GM23338 (cell line): ENCODE measurements at regions not wholly inside any gene's neighbourhood (a gene's known extent, or its start where the extent isn't known, plus 50 kb on each side); places are given as distances from the start of the nearest gene placed in this dataset.
A peak's percentile ranks its signal among the peaks of the same experiment; 100 is the strongest.
"Not testable (repeated sequence)": the region's sequence is repeated elsewhere in the genome, so short reads cannot be mapped to it uniquely, and the experiment has no call there.

Source experiments
- ATAC-seq: fragments of 200-7000 bp; cut with Tn5 transposase; 3 replicates; pipeline ENCODE4 v1.9.1; 2020
- DNase-seq: peaks from one replicate; pipeline ENCODE4 v3.0.0-alpha.2; 2015; ENCODE audit warnings: low spot score
- H2AFZ ChIP-seq: fragments of 200-600 bp; sonication (generic); 2 replicates; pipeline ENCODE4 v1.8.0; 2016; ENCODE audit warnings: antibody characterized with exemption, mild to moderate bottlenecking, moderate library complexity
- H3F3A ChIP-seq: fragments of 200-600 bp; sonication (generic); replicated peaks from 2 replicates; pipeline ENCODE4 v1.8.0; 2017; ENCODE audit warnings: antibody characterized with exemption, mixed run types, low read depth
- H3K27ac ChIP-seq: fragments of 200-600 bp; sonication (generic); 2 replicates; pipeline ENCODE4 v1.6.1; 2016; ENCODE audit warnings: low read depth
- H3K27me3 ChIP-seq: fragments of 200-600 bp; sonication (generic); 2 replicates; pipeline ENCODE4 v1.8.0; 2016; ENCODE audit warnings: mild to moderate bottlenecking, mixed run types, moderate library complexity; ENCODE audit not compliant: insufficient read depth
- H3K36me3 ChIP-seq: fragments of 200-600 bp; sonication (generic); 2 replicates; pipeline ENCODE4 v1.8.0; 2016; ENCODE audit warnings: mild to moderate bottlenecking; ENCODE audit not compliant: insufficient read depth
- H3K4me1 ChIP-seq: fragments of 200-600 bp; sonication (generic); 2 replicates; pipeline ENCODE4 v1.8.0; 2016; ENCODE audit warnings: mild to moderate bottlenecking, moderate library complexity; ENCODE audit not compliant: insufficient read depth
- H3K4me2 ChIP-seq: fragments of 200-600 bp; sonication (generic); 2 replicates; pipeline ENCODE4 v1.7.1; 2017; ENCODE audit warnings: mixed run types
- H3K4me3 ChIP-seq: fragments of 200-600 bp; sonication (generic); 2 replicates; pipeline ENCODE4 v1.6.1; 2016; ENCODE audit warnings: mixed run types
- H3K79me2 ChIP-seq: fragments of 200-600 bp; sonication (generic); replicated peaks from 2 replicates; pipeline ENCODE4 v1.8.0; 2017; ENCODE audit warnings: mild to moderate bottlenecking; ENCODE audit not compliant: insufficient read depth
- H3K9me2 ChIP-seq: fragments of 200-600 bp; sonication (generic); 2 replicates; pipeline ENCODE4 v1.8.0; 2017; ENCODE audit not compliant: insufficient read depth
- H4K20me1 ChIP-seq: fragments of 200-600 bp; sonication (generic); replicated peaks from 2 replicates; pipeline ENCODE4 v1.8.0; 2017; ENCODE audit warnings: mild to moderate bottlenecking; ENCODE audit not compliant: insufficient read depth
- H3K27ac Mint-ChIP-seq: 2 replicates; pipeline ENCODE4 v1.8.0; 2020; ENCODE audit warnings: inconsistent platforms, mild to moderate bottlenecking, moderate library complexity, mixed read lengths
- H3K27me3 Mint-ChIP-seq: 3 replicates; pipeline ENCODE4 v1.8.0; 2022; ENCODE audit warnings: low read depth, mild to moderate bottlenecking, moderate library complexity, mixed read lengths, inconsistent platforms; ENCODE audit not compliant: insufficient read depth, poor library complexity
- H3K36me3 Mint-ChIP-seq: 3 replicates; pipeline ENCODE4 v1.8.0; 2021; ENCODE audit warnings: low read depth, mild to moderate bottlenecking, inconsistent platforms, moderate library complexity, mixed read lengths
- H3K4me1 Mint-ChIP-seq: 3 replicates; pipeline ENCODE4 v1.8.0; 2020; ENCODE audit warnings: mild to moderate bottlenecking, inconsistent platforms, mixed read lengths
- H3K4me3 Mint-ChIP-seq: 3 replicates; pipeline ENCODE4 v1.8.0; 2021; ENCODE audit warnings: moderate library complexity, mild to moderate bottlenecking, inconsistent platforms, mixed read lengths
- H3K9me3 Mint-ChIP-seq: 3 replicates; pipeline ENCODE4 v1.8.0; 2020; ENCODE audit warnings: moderate library complexity, mild to moderate bottlenecking, inconsistent platforms, mixed read lengths
- TF ChIP-seq, protein P1 (sequence below), 2 experiments: fragments of 200-600 bp in 1 of 2; sonication (generic) in 1 of 2; conservative IDR thresholded peaks; 2 replicates each; pipeline versions ENCODE4 v1.5.1 to v1.6.1; 2016 to 2017; ENCODE audit warnings: antibody characterized with exemption in 2 of 2, low read depth in 2 of 2, mild to moderate bottlenecking in 2 of 2, moderate library complexity in 1 of 2

DNA sequence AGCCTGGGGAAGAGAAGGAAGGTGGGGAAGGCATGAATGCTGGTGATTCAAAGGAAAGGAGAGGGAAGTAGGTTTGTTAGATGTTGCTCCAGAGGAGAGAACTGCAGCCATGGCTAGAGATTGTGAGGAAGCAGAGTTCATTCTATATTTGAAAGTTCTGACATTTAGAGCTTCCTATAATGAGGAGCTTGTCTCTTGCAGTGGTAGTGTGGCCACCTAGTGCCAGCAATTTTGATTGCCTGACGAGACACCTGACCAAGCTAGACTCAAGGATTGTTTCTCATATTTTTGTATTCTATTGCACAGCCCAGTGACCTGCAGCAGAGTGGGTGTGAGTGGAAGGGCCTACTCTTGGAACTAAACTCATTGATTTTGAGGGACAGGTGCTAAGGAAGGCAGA, 116.2 kb upstream of the GOLGA6L4 start:
- H3K36me3 Mint-ChIP-seq, H3K9me3 Mint-ChIP-seq, H3K4me3 ChIP-seq, H3K4me1 Mint-ChIP-seq, H3K4me3 Mint-ChIP-seq, H2AFZ ChIP-seq, ATAC-seq, H3K4me2 ChIP-seq, H3K27ac Mint-ChIP-seq, H3K27me3 ChIP-seq, H3K27me3 Mint-ChIP-seq, H3K36me3 ChIP-seq, H3K79me2 ChIP-seq, H3K4me1 ChIP-seq, H4K20me1 ChIP-seq, H3K9me2 ChIP-seq, H3F3A ChIP-seq, H3K27ac ChIP-seq, DNase-seq: not testable (repeated sequence)
- TF ChIP-seq, protein P1, sequence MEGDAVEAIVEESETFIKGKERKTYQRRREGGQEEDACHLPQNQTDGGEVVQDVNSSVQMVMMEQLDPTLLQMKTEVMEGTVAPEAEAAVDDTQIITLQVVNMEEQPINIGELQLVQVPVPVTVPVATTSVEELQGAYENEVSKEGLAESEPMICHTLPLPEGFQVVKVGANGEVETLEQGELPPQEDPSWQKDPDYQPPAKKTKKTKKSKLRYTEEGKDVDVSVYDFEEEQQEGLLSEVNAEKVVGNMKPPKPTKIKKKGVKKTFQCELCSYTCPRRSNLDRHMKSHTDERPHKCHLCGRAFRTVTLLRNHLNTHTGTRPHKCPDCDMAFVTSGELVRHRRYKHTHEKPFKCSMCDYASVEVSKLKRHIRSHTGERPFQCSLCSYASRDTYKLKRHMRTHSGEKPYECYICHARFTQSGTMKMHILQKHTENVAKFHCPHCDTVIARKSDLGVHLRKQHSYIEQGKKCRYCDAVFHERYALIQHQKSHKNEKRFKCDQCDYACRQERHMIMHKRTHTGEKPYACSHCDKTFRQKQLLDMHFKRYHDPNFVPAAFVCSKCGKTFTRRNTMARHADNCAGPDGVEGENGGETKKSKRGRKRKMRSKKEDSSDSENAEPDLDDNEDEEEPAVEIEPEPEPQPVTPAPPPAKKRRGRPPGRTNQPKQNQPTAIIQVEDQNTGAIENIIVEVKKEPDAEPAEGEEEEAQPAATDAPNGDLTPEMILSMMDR (conservative IDR thresholded peaks at IDR 0.05; ENCODE audit: low read depth in 2 of 2), result peak; percentile 23 to 41

DNA sequence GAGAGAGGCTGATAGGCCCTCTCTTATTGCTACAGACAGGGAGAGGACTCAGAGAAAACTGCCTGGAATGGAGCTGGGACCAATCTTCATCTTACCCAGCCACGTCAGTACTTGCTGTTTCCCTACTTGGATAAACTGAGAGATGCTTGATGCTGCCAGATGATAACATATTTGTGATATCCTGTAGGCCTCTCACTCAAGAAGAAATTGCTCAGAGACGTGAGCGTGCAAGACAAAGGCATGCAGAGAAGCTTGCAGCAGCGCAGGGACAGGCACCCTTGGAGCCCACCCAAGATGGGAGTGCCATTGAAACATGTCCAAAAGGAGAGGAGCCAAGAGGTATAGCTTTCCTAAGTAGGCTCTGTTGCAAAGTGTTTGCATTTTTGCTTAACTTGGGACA, 114.7 kb upstream of the GOLGA6L4 start:
- not testable (repeated sequence) for H3F3A ChIP-seq, H3K27me3 ChIP-seq, H3K4me2 ChIP-seq, H2AFZ ChIP-seq, H3K9me2 ChIP-seq, H3K79me2 ChIP-seq, H4K20me1 ChIP-seq, H3K4me3 ChIP-seq, H3K4me3 Mint-ChIP-seq, H3K27me3 Mint-ChIP-seq, H3K4me1 Mint-ChIP-seq, ATAC-seq, H3K27ac Mint-ChIP-seq, H3K9me3 Mint-ChIP-seq, H3K36me3 ChIP-seq, H3K36me3 Mint-ChIP-seq, DNase-seq, H3K4me1 ChIP-seq, H3K27ac ChIP-seq

DNA sequence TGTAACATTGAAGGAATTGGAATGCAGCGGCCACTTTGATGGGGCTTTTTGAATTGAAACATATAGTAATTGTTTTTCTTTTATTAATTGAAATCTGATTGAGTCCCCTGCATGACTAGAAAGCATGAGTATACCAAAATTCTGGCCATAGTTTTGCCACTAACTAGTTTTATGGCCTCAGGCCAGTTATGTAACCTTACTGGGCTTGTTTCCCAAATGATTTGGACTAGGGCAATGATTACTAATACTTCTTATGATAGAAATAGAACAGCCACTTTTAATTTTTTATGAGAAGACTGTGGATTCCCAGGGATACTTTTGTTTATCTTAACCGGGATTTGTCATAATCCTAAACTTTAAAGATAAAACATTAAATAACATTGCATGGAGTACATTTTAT, 106.9 kb upstream of the GOLGA6L4 start:
- not testable (repeated sequence) for H3K27ac Mint-ChIP-seq, H3K27me3 Mint-ChIP-seq, H2AFZ ChIP-seq, H3K4me1 ChIP-seq, H3K36me3 Mint-ChIP-seq, H3K4me1 Mint-ChIP-seq, H3K4me2 ChIP-seq, H3K4me3 ChIP-seq, H3K4me3 Mint-ChIP-seq, H3K36me3 ChIP-seq, H4K20me1 ChIP-seq, H3K9me2 ChIP-seq, DNase-seq, H3K79me2 ChIP-seq, H3F3A ChIP-seq, H3K27ac ChIP-seq, H3K27me3 ChIP-seq, H3K9me3 Mint-ChIP-seq, ATAC-seq

DNA sequence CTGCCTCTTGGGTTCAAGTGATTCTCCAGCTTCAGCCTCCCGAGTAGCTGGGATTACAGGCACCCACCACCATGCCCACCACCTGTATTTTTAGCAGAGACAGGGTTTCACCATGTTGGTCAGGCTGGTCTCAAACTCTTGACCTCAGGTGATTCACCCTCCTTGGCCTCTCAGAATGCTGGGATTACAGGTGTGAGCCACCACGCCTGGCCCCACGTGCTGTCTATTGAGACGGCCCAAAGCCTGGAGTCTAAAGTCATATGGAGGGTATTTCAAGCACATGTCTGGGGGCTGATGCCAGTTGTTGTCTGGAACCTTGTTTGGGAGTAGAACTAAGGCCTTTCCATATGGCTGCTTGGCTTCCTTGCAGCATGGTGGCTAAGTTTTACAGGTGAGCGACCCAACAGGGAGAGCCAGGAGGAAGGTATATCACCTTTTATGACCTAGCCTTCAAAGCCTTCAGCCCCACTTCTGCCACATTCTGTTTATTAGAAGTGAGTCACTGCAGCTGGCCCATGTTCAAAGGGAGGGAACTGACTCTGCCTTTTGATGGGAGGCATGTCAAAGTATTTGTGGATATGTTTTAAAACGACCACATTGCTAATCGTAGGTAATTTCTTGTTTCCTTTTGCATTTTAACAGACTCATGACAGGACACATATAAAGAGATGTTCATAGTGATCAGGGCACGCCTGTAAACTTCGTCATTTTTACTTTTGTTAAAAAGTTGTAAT, 105.3 kb upstream of the GOLGA6L4 start:
- H3K4me2 ChIP-seq, H3K36me3 ChIP-seq, DNase-seq, H3K9me3 Mint-ChIP-seq, H3K4me1 Mint-ChIP-seq, H3K79me2 ChIP-seq, H3K4me3 ChIP-seq, H4K20me1 ChIP-seq, H3K27ac ChIP-seq, ATAC-seq, H3F3A ChIP-seq, H3K4me3 Mint-ChIP-seq, H3K27me3 Mint-ChIP-seq, H2AFZ ChIP-seq, H3K27me3 ChIP-seq, H3K4me1 ChIP-seq, H3K36me3 Mint-ChIP-seq, H3K27ac Mint-ChIP-seq, H3K9me2 ChIP-seq: not testable (repeated sequence)

DNA sequence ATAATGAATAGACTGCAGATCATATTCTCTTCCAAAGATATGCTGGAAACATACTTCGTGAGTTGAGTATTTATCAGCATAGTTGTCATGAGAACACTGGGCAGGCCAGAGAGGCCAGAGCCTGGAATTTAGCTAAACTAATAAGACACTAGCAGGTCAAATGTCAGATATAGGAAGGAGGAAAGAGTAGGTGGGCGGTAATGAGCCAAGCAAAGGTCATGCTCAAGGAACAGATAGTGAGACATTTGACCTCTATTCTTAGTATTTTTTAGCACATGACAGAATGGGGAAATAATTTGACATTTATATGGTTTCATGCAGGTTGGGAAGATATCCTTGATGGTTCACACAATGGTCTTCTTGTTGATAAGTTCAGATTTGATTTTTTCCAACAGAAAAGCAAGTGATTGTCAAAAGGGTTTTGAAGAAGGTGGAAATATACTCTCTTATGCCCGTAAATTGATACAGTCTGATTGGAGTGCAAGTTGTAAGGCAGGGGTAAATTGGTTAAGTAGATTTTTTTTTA, 99.6 kb upstream of the GOLGA6L4 start:
- H2AFZ ChIP-seq, H3K4me1 Mint-ChIP-seq, H3K36me3 Mint-ChIP-seq, H3K27ac Mint-ChIP-seq, H3K9me2 ChIP-seq, H4K20me1 ChIP-seq, H3K4me3 Mint-ChIP-seq, H3K9me3 Mint-ChIP-seq, H3K27me3 ChIP-seq, H3K27ac ChIP-seq, ATAC-seq, H3K36me3 ChIP-seq, H3K27me3 Mint-ChIP-seq, H3K4me1 ChIP-seq, H3K79me2 ChIP-seq, H3K4me2 ChIP-seq, H3F3A ChIP-seq, DNase-seq, H3K4me3 ChIP-seq: not testable (repeated sequence)
